CD14-positive monocyte (primary cell): ENCODE measurements at regions not wholly inside any gene's neighbourhood (a gene's known extent, or its start where the extent isn't known, plus 50 kb on each side); places are given as distances from the start of the nearest gene placed in this dataset.

Experiments
- DNase-seq, 3 donors: peaks; one replicate each; pipeline ENCODE4 v3.0.0-alpha.2; 2011 to 2022
- H2AFZ ChIP-seq: 2 replicates; pipeline ENCODE4 v1.6.0; 2012; ENCODE audit warnings: mild to moderate bottlenecking, low read depth, low read length, inconsistent platforms; ENCODE audit not compliant: insufficient read depth, poor library complexity, severe bottlenecking
- H3K27ac ChIP-seq, 2 donors: 1 replicate in 1 of 2; 2 replicates in 1 of 2; pipeline ENCODE4 v1.5.1; 2012 to 2013; ENCODE audit warnings: low read length in 2 of 2, control low read depth in 1 of 2, inconsistent platforms in 1 of 2, low read depth in 1 of 2, mild to moderate bottlenecking in 1 of 2
- H3K27me3 ChIP-seq, 2 donors: one replicate each; pipeline versions ENCODE4 v1.6.0 to v1.6.1; 2011 to 2013; ENCODE audit warnings: low read length in 2 of 2; ENCODE audit not compliant: control insufficient read depth in 2 of 2, insufficient read depth in 2 of 2
- H3K36me3 ChIP-seq, 2 donors: replicated peaks in 1 of 2; 1 replicate in 1 of 2; 2 replicates in 1 of 2; pipeline versions ENCODE4 v1.5.1 to v1.6.1; 2012 to 2013; ENCODE audit warnings: low read length in 2 of 2, control low read depth in 1 of 2, inconsistent platforms in 1 of 2, mild to moderate bottlenecking in 1 of 2; ENCODE audit not compliant: insufficient read depth in 2 of 2, control insufficient read depth in 1 of 2
- H3K4me1 ChIP-seq, 2 donors: 1 replicate in 1 of 2; 2 replicates in 1 of 2; pipeline versions ENCODE4 v1.5.1 to v1.6.1; 2012 to 2013; ENCODE audit warnings: low read length in 2 of 2, control low read depth in 1 of 2, inconsistent platforms in 1 of 2, mild to moderate bottlenecking in 1 of 2, moderate library complexity in 1 of 2; ENCODE audit not compliant: insufficient read depth in 2 of 2, control insufficient read depth in 1 of 2
- H3K4me2 ChIP-seq: replicated peaks from 2 replicates; pipeline ENCODE3; 2012; ENCODE audit warnings: low read length, moderate library complexity, mild to moderate bottlenecking; ENCODE audit not compliant: poor library complexity, severe bottlenecking; ENCODE audit errors: extremely low read depth
- H3K4me3 ChIP-seq, 3 experiments: fragments of 200-600 bp in 1 of 3; sonication (generic) in 1 of 3; replicated peaks in 1 of 3; 1 replicate in 2 of 3; 2 replicates in 1 of 3; pipeline ENCODE4 v1.5.1; 2011 to 2013; ENCODE audit warnings: low read length in 3 of 3, mild to moderate bottlenecking in 3 of 3, control low read depth in 2 of 3, low read depth in 2 of 3, inconsistent platforms in 1 of 3, moderate library complexity in 1 of 3
- H3K79me2 ChIP-seq: 2 replicates; pipeline ENCODE4 v1.6.0; 2012; ENCODE audit warnings: mild to moderate bottlenecking, control low read depth, inconsistent platforms, low read length, moderate library complexity; ENCODE audit not compliant: insufficient read depth
- H3K9ac ChIP-seq: 2 replicates; pipeline ENCODE4 v1.6.0; 2017; ENCODE audit warnings: low read length, mild to moderate bottlenecking; ENCODE audit not compliant: insufficient read depth, poor library complexity, severe bottlenecking
- H3K9me3 ChIP-seq, 2 donors: replicated peaks in 1 of 2; 1 replicate in 1 of 2; 2 replicates in 1 of 2; pipeline versions ENCODE4 v1.5.1 to v1.6.1; 2012 to 2013; ENCODE audit warnings: low read length in 2 of 2, control low read depth in 1 of 2; ENCODE audit not compliant: control insufficient read depth in 1 of 2, insufficient read depth in 1 of 2
- H4K20me1 ChIP-seq: 2 replicates; pipeline ENCODE4 v1.6.0; 2012; ENCODE audit warnings: mild to moderate bottlenecking, low read length, control low read depth, moderate library complexity; ENCODE audit not compliant: insufficient read depth
- H3K27ac Mint-ChIP-seq, 7 donors: one replicate each; pipeline ENCODE4 v1.8.0; 2020; ENCODE audit warnings: mild to moderate bottlenecking in 7 of 7, mixed read lengths in 7 of 7, moderate library complexity in 6 of 7, inconsistent platforms in 2 of 7
- H3K27me3 Mint-ChIP-seq, 3 donors: one replicate each; pipeline ENCODE4 v1.8.0; 2021 to 2022; ENCODE audit warnings: low read depth in 3 of 3, mild to moderate bottlenecking in 3 of 3, mixed read lengths in 3 of 3, moderate library complexity in 3 of 3, inconsistent platforms in 1 of 3
- H3K36me3 Mint-ChIP-seq, 2 donors: one replicate each; pipeline ENCODE4 v1.8.0; 2020; ENCODE audit warnings: mixed read lengths in 2 of 2, inconsistent platforms in 1 of 2, mild to moderate bottlenecking in 1 of 2
- H3K4me1 Mint-ChIP-seq: one replicate; pipeline ENCODE4 v1.8.0; 2020; ENCODE audit warnings: mild to moderate bottlenecking, mixed read lengths
- H3K4me3 Mint-ChIP-seq, 2 donors: one replicate each; pipeline ENCODE4 v1.8.0; 2020; ENCODE audit warnings: mild to moderate bottlenecking in 2 of 2, mixed read lengths in 2 of 2, moderate library complexity in 1 of 2
- H3K9me3 Mint-ChIP-seq, 7 donors: one replicate each; pipeline ENCODE4 v1.8.0; 2020 to 2022; ENCODE audit warnings: mixed read lengths in 7 of 7, mild to moderate bottlenecking in 6 of 7, moderate library complexity in 6 of 7, inconsistent platforms in 2 of 7
- WGBS: methylation state at CpG from one replicate; pipeline ENCODE4 v1.1.5; 2013; ENCODE audit warnings: missing lambda C conversion rate; ENCODE audit not compliant: insufficient coverage; 5-methylcytosine and 5-hydroxymethylcytosine counted together
- intact Hi-C, 2 donors: fragments of 100-400 bp; cut with micrococcal nuclease; formaldehyde crosslinking; loops; one replicate each; pipeline versions ENCODE4 v1.15.0 to v1.15.1; 2023
- TF ChIP-seq, protein P1 (sequence below): fragments of 200-600 bp; IDR thresholded peaks from one replicate; pipeline ENCODE4 v1.8.0; 2022; ENCODE audit warnings: antibody characterized with exemption, mild to moderate bottlenecking

DNA sequence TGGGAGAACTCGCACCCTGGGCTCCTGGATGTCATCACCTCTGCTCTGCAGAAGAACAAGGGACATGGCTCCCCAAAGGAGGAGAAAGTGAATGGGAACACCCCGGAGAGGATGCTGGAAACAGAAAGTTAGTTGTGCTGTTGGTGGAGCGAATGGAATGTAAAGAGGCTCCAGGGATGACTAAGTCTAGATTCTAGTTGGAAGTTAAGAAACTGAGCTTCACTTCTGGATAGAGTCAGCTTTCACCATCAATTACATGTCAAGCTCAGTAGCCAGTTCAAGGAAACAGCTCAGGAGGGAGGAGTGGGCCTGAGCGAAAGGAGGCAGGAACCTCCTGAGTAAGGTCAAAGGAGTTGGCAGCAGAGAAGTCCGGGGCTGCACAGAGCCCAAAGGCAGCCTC, 132.1 kb upstream of the ARID1B start:
- TF ChIP-seq, protein P1, sequence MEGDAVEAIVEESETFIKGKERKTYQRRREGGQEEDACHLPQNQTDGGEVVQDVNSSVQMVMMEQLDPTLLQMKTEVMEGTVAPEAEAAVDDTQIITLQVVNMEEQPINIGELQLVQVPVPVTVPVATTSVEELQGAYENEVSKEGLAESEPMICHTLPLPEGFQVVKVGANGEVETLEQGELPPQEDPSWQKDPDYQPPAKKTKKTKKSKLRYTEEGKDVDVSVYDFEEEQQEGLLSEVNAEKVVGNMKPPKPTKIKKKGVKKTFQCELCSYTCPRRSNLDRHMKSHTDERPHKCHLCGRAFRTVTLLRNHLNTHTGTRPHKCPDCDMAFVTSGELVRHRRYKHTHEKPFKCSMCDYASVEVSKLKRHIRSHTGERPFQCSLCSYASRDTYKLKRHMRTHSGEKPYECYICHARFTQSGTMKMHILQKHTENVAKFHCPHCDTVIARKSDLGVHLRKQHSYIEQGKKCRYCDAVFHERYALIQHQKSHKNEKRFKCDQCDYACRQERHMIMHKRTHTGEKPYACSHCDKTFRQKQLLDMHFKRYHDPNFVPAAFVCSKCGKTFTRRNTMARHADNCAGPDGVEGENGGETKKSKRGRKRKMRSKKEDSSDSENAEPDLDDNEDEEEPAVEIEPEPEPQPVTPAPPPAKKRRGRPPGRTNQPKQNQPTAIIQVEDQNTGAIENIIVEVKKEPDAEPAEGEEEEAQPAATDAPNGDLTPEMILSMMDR, result no peak
- Mint-ChIP-seq H3K4me1 (peaks cover 26% of the 10 kb centered on the region), H3K27ac (no peak overlapping the region), H3K27me3 (peaks cover 2 to 8% (median 7%) of the 10 kb centered on the region in 3 donors), H3K4me3 (no peak overlapping the region), H3K9me3 (peaks cover 2 to 11% (median 7%) of the 10 kb centered on the region in 7 donors), H3K36me3 (no peaks in the 10 kb centered on the region)
- Histone ChIP-seq H3K4me1 (peaks cover 14 to 21% of the 10 kb centered on the region in 2 donors), H3K4me2 (no peak overlapping the region), H3K4me3 (no peak overlapping the region), H3K9me3 (no peaks in the 10 kb centered on the region), H2AFZ (no peak overlapping the region), H3K79me2 (no peaks in the 10 kb centered on the region), H3K36me3 (no peaks in the 10 kb centered on the region), H3K9ac (no peak overlapping the region), H4K20me1 (no peaks in the 10 kb centered on the region), H3K27me3 (no peaks in the 10 kb centered on the region), H3K27ac (no peak overlapping the region)
- 90% methylated on average over 3 of the region's 5 CpGs for WGBS
- intact Hi-C loops, result no loop called here
- no peak for DNase-seq

GRCh38 chr6:156639009-156639721, 138.0 kb upstream of the ARID1B start:
- H3K4me1 ChIP-seq, result peaks cover 0 to 10% of the 10 kb centered on the region in 2 donors
- TF ChIP-seq, protein P1, result no peak
- H3K4me2 ChIP-seq, result no peak overlapping the region
- Mint-ChIP-seq H3K36me3 (no peaks in the 10 kb centered on the region), H3K9me3 (peaks cover 3 to 11% (median 7%) of the 10 kb centered on the region in 7 donors), H3K27ac (no peak overlapping the region), H3K27me3 (peaks cover 0 to 2% (median 0%) of the 10 kb centered on the region in 3 donors), H3K4me3 (no peak overlapping the region), H3K4me1 (peaks cover 15% of the 10 kb centered on the region)
- no peaks in the 10 kb centered on the region for H3K27me3 ChIP-seq
- H3K79me2 ChIP-seq, result no peaks in the 10 kb centered on the region
- no peak for DNase-seq
- H3K27ac ChIP-seq, result no peak overlapping the region
- no peaks in the 10 kb centered on the region for H3K36me3 ChIP-seq
- intact Hi-C loops, result no loop called here
- no peak overlapping the region for H3K9ac ChIP-seq
- no peaks in the 10 kb centered on the region for H4K20me1 ChIP-seq
- H3K9me3 ChIP-seq, result no peaks in the 10 kb centered on the region
- no peak overlapping the region for H3K4me3 ChIP-seq
- WGBS, result 100% methylated on average over 3 of the region's 12 CpGs
- H2AFZ ChIP-seq, result no peak overlapping the region
